Choroid plexus epithelial cell (primary cell): ENCODE measurements at regions not wholly inside any gene's neighbourhood (a gene's known extent, or its start where the extent isn't known, plus 50 kb on each side); places are given as distances from the start of the nearest gene placed in this dataset.
"Not testable (repeated sequence)": the region's sequence is repeated elsewhere in the genome, so short reads cannot be mapped to it uniquely, and the experiment has no call there.

Experiments used
- DNase-seq: peaks from one replicate; pipeline ENCODE4 v3.0.0-alpha.2; 2010; ENCODE audit warnings: low read depth
- H3K4me3 ChIP-seq: 2 replicates; pipeline ENCODE4 v1.5.1; 2011; ENCODE audit warnings: low read depth, mild to moderate bottlenecking, control low read depth, low read length, moderate library complexity
- TF ChIP-seq, protein P1 (sequence below): conservative IDR thresholded peaks from 2 replicates; pipeline ENCODE4 v1.5.1; 2011; ENCODE audit warnings: low read depth, mild to moderate bottlenecking, control low read depth, inconsistent platforms, low read length, moderate library complexity

DNA sequence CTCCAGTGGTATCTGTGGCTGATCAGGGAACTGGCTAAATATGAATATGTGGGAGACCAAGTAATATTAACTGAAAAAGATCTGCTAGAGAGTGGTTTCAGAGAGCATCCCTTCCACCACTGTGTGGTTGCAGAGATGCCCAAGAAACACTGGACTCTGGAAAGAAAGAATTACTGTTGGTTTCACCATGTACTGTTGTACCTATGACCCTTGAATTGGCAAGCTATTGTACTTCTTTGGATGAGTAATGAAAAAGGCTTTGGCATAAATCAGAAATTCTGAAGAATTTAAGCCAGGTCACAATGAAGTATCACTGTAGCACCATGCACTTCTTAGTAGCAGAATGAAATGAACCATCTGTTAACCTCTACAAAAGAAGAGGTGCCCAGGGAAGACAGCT, 134.4 kb upstream of the INTU start:
- TF ChIP-seq, protein P1, sequence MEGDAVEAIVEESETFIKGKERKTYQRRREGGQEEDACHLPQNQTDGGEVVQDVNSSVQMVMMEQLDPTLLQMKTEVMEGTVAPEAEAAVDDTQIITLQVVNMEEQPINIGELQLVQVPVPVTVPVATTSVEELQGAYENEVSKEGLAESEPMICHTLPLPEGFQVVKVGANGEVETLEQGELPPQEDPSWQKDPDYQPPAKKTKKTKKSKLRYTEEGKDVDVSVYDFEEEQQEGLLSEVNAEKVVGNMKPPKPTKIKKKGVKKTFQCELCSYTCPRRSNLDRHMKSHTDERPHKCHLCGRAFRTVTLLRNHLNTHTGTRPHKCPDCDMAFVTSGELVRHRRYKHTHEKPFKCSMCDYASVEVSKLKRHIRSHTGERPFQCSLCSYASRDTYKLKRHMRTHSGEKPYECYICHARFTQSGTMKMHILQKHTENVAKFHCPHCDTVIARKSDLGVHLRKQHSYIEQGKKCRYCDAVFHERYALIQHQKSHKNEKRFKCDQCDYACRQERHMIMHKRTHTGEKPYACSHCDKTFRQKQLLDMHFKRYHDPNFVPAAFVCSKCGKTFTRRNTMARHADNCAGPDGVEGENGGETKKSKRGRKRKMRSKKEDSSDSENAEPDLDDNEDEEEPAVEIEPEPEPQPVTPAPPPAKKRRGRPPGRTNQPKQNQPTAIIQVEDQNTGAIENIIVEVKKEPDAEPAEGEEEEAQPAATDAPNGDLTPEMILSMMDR: no peak
- DNase-seq: no peak
- no peak overlapping the region for H3K4me3 ChIP-seq

DNA sequence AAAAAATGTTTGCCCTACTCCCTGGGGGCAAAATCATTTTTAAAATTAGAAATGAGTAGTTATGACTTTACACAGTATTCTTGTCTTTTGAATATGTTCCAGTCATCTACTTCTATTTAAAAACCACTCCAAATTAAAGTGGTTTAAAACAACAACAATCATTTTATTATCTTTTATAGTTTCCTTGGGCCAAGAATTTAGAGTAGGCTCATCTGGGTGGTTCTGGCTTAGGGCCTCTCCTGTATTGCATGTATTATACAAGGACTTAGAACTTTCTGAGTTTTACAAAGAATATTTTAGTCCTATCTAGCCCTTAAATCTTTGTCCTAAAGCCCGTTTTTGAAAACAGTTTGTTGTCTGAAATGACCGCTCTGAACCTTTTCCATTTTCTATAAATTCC, 132.5 kb upstream of the INTU start:
- no peak for DNase-seq
- TF ChIP-seq, protein P1: no peak
- no peak overlapping the region for H3K4me3 ChIP-seq

DNA sequence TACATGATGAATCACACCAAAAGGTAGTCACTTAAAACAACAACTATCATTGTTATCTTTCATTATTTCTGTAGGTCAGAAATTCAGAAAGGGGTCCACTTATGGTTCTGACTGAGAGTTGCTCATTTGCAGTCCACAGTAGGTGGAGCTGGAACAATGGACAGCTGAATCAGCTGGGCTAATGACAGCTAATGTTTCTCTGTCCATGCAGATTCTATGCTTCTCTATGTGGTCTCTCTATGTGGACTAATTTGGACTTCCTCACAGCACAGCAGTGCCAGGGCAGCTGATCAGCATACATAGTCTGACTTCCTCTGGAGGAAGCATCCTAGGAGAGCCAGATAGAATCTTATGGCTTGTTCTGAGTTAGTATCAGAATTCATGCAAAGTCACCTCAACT, 131.7 kb upstream of the INTU start:
- DNase-seq: peak; percentile 45
- TF ChIP-seq, protein P1: no peak
- H3K4me3 ChIP-seq: no peak overlapping the region

DNA sequence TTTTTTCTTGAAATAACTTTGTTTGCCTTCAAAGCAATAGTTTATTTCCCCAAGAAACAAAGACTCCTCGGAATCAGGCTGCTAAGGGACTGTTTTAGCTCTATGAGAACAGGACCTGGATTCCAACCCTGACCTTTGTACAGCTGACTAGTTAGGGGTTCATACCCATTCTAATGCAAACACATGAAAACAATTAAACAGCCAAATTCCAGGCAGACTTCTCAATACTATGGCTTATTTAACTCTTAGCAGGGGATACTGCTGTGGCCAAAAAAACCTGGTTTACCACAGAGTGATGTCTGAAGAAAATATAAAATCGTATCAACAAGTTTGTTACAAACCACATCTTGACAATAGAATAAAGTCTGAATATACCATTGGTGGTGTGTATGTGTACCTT, 129.6 kb upstream of the INTU start:
- DNase-seq: peak; percentile 51
- no peak overlapping the region for H3K4me3 ChIP-seq
- TF ChIP-seq, protein P1: no peak

DNA sequence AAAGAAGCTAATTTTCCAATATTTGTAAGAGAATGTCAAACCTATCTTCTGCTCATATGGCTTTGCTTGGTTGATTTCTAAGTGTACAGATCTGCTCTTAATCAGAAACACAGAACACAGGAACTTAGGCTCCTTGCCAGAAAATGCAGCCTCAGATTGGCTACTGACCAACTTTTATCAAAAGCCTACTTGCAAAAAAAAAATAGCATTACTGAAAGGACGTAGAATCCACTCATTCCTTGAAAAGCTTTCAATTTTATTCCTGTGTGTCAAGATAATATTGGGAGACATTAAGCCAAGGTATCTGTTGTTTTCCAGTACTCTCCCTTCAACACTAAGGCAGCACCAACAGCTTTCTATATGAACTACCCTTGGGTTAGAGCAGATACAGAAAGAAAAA, 127.6 kb upstream of the INTU start:
- peak; percentile 93 for DNase-seq
- TF ChIP-seq, protein P1: no peak
- H3K4me3 ChIP-seq: no peak overlapping the region

DNA sequence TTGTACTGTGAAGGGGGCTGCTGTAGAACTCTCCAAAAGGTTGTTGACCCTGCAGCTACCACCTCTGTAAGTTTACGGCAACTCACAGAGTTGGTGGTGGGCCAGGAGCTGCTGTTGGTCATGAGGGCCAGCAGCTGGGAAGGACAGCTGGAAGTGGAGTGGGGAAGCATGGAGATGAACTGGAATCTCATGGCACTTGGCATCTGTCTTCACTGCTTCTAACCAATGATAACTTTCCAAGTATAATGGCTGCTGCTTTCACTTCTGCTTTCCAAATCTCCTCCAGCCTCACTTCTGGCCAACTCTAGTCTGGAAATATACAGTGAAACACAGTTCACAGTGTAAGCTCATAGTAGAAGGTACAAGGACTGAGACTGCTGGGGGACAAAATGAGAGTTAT, 126.5 kb upstream of the INTU start:
- TF ChIP-seq, protein P1: no peak
- DNase-seq: no peak
- no peak overlapping the region for H3K4me3 ChIP-seq

DNA sequence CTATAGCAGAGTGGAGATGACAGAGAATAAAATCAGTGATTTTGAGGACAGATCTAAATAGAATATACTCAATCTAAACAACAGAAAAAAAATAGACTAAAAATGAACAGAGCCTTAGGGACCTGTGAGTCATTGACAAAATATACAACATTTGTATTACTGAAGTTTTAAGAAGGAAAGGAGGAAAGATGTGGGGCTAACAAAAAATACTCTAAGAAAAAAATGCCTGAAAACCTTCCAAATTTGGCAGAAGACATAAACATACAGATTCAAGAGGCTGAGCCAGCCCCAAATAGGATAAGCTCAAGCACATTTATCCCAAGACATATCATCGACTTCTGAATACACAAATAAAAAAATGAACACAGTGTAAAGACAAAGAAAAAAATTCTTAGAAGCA, 123.6 kb upstream of the INTU start:
- H3K4me3 ChIP-seq: no peak overlapping the region
- TF ChIP-seq, protein P1: no peak
- DNase-seq: peak; percentile 15

DNA sequence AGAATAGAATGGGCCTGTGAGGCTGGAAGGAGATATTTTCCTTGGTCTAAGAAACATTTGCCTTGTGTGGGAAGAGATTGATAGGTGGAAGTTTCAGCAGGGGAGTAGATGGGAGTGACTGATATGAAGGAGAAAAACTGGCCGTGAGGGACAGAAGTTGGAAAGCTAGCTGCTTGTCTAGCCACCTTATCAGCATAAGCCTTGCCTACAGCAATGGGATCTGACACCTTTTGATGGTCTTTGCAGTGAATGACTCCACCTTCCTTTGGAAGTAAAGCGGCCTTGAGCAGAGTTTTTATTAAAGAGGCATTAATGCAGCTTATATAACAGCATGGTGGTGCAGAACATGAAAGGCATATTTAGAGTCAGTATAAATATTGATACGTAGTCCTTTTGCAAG, 120.1 kb upstream of the INTU start:
- not testable (repeated sequence) for H3K4me3 ChIP-seq, DNase-seq

DNA sequence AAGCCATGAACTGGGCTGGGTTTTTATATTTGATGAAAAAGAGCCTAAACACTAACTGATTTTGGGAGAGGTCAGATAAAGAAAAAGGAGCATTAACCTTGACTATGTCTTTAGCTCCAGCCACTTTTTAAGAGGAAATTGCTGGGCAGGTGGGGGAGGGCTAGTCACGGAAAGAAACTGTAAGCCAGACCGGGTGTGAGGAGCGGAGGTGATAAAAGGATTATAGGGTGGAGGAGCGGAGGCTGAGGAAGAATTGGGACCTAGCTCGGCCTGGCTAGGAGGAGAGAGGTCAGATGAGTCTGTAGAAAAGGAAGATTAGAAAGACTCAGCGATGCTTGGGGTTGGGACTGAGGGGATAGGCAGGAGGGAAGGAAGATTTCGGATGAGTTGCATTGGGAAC, 117.5 kb upstream of the INTU start:
- DNase-seq, H3K4me3 ChIP-seq: not testable (repeated sequence)
